ENCODE measurements at regions not wholly inside any gene's neighbourhood (a gene's known extent, or its start where the extent isn't known, plus 50 kb on each side); places are given as distances from the start of the nearest gene placed in this dataset.
"Not testable (repeated sequence)": the region's sequence is repeated elsewhere in the genome, so short reads cannot be mapped to it uniquely, and the experiment has no call there.

- Histone ChIP-seq H3K9me3 (no peaks in the 10 kb centered on the region), H3K4me3 (no peak overlapping the region), H3K36me3 (no peaks in the 10 kb centered on the region), H3K4me1 (no peaks in the 10 kb centered on the region), H3K27me3 (peaks cover 0 to 18% (median 0%) of the 10 kb centered on the region in 7 donors), H3K27ac (no peak overlapping the region)
- WGBS, 2 donors: 73 to 85% methylated on average over 4 of the region's 4 CpGs
- DNase-seq: no peak
- TF ChIP-seq CTCF (IDR thresholded peaks at IDR 0.05): no peak
- intact Hi-C loops (cut with DNase I): loop anchor here in 1 of 10 donors (10.0 kb wide), 1 partner anchor 55 kb away; no protein-coding TSS in a partner anchor
- no peak for ATAC-seq
These were observed 448.6 kb downstream of the SHISA9 start for GRCh38 chr16:13350000-13350399.

- H3K4me1 ChIP-seq: no peaks in the 10 kb centered on the region
- ATAC-seq (no peak), DNase-seq (no peak)
- H3K36me3 ChIP-seq: no peaks in the 10 kb centered on the region
- H3K4me3 ChIP-seq: no peak overlapping the region
- intact Hi-C loops (cut with DNase I): no loop called here
- no peak for TF ChIP-seq CTCF (IDR thresholded peaks at IDR 0.05)
- no peaks in the 10 kb centered on the region for H3K9me3 ChIP-seq
- peaks cover 0 to 18% (median 0%) of the 10 kb centered on the region in 7 donors for H3K27me3 ChIP-seq
- H3K27ac ChIP-seq: no peak overlapping the region
- WGBS, 2 donors: 52 to 61% methylated on average over 6 of the region's 6 CpGs
These were observed 449.8 kb downstream of the SHISA9 start for GRCh38 chr16:13351181-13351580.

- Histone ChIP-seq H3K4me1 (no peaks in the 10 kb centered on the region), H3K9me3 (no peaks in the 10 kb centered on the region), H3K36me3 (no peaks in the 10 kb centered on the region), H3K27ac (no peak overlapping the region), H3K4me3 (no peak overlapping the region), H3K27me3 (peaks cover 0 to 18% (median 0%) of the 10 kb centered on the region in 7 donors)
- DNase-seq (no peak), ATAC-seq (no peak)
- no peak for TF ChIP-seq CTCF (IDR thresholded peaks at IDR 0.05)
- WGBS, 2 donors: 54 to 56% methylated on average over 4 of the region's 4 CpGs
- intact Hi-C loops (cut with DNase I): no loop called here
These were observed 450.3 kb downstream of the SHISA9 start for GRCh38 chr16:13351601-13352217.

GRCh38 chr16:13352796-13353195 is 451.4 kb downstream of the SHISA9 start:
- H3K9me3 ChIP-seq; H3K36me3 ChIP-seq; intact Hi-C loops (cut with DNase I); ATAC-seq; H3K4me3 ChIP-seq; DNase-seq; H3K4me1 ChIP-seq; H3K27ac ChIP-seq: not testable (repeated sequence)
- 41 to 46% methylated on average over 6 of the region's 7 CpGs for WGBS, 2 donors
- peaks cover 0 to 18% (median 0%) of the 10 kb centered on the region in 7 donors for H3K27me3 ChIP-seq

- H3K36me3 ChIP-seq; H3K27me3 ChIP-seq; ATAC-seq; intact Hi-C loops (cut with DNase I); H3K27ac ChIP-seq; H3K4me1 ChIP-seq; DNase-seq; H3K4me3 ChIP-seq: not testable (repeated sequence)
- peaks cover 0 to 21% (median 11%) of the 10 kb centered on the region in 11 donors for H3K9me3 ChIP-seq
- WGBS, 2 donors: 73 to 75% methylated on average over 4 of the region's 4 CpGs
These were observed 456.4 kb downstream of the SHISA9 start for GRCh38 chr16:13357842-13358241.

All from heart right ventricle (tissue), 16 donors.